ENCODE measurements at regions not wholly inside any gene's neighbourhood (a gene's known extent, or its start where the extent isn't known, plus 50 kb on each side); places are given as distances from the start of the nearest gene placed in this dataset.

GRCh38 chr11:70669871-70670675, 271.7 kb downstream of the CTTN start:
- FAIRE-seq, result peak; percentile 48
- DNase-seq (ENCODE audit: low spot score), result no peak

GRCh38 chr11:70670676-70671034, 272.3 kb downstream of the CTTN start:
- no peak for FAIRE-seq
- DNase-seq (ENCODE audit: low spot score), result no peak

- DNase-seq (ENCODE audit: low spot score), result no peak
- no peak for FAIRE-seq
Measured at GRCh38 chr11:70671083-70671482, 272.8 kb downstream of the CTTN start.

GRCh38 chr11:70671611-70672010, 273.3 kb downstream of the CTTN start:
- no peak for DNase-seq (ENCODE audit: low spot score)
- no peak for FAIRE-seq

- FAIRE-seq (no peak), DNase-seq (ENCODE audit: low spot score) (no peak)
Measured at GRCh38 chr11:70672991-70673653, 274.8 kb downstream of the CTTN start.

GRCh38 chr11:70674605-70675004, 276.3 kb downstream of the CTTN start:
- no peak for DNase-seq (ENCODE audit: low spot score)
- no peak for FAIRE-seq

GRCh38 chr11:70675697-70676374, 277.5 kb downstream of the CTTN start:
- no peak for DNase-seq (ENCODE audit: low spot score)
- FAIRE-seq, result peak; percentile 66

- no peak for DNase-seq (ENCODE audit: low spot score)
Measured at GRCh38 chr11:70677232-70677916, 279.0 kb downstream of the CTTN start.

GRCh38 chr11:70678931-70679900, 280.9 kb downstream of the CTTN start:
- FAIRE-seq, result no peak
- no peak for DNase-seq (ENCODE audit: low spot score)

More at GRCh38 chr11:70677232-70677916, 279.0 kb downstream of the CTTN start:
- FAIRE-seq, result no peak

- FAIRE-seq, result no peak
Measured at GRCh38 chr11:70680781-70681281, 282.5 kb downstream of the CTTN start.

GRCh38 chr11:70682056-70682455, 283.7 kb downstream of the CTTN start:
- no peak for DNase-seq (ENCODE audit: low spot score)
- no peak for FAIRE-seq

More at GRCh38 chr11:70680781-70681281, 282.5 kb downstream of the CTTN start:
- no peak for DNase-seq (ENCODE audit: low spot score)

- DNase-seq (ENCODE audit: low spot score), result no peak
- no peak for FAIRE-seq
Measured at GRCh38 chr11:70682760-70683159, 284.4 kb downstream of the CTTN start.

- DNase-seq (ENCODE audit: low spot score) (no peak), FAIRE-seq (no peak)
Measured at GRCh38 chr11:70687716-70688115, 289.4 kb downstream of the CTTN start.

GRCh38 chr11:70688142-70688541, 289.8 kb downstream of the CTTN start:
- DNase-seq (ENCODE audit: low spot score) (no peak), FAIRE-seq (no peak)

GRCh38 chr11:70689764-70690163, 291.4 kb downstream of the CTTN start:
- FAIRE-seq, result no peak

GRCh38 chr11:70692131-70692530, 293.8 kb downstream of the CTTN start:
- no peak for DNase-seq (ENCODE audit: low spot score)
- FAIRE-seq, result no peak

More at GRCh38 chr11:70689764-70690163, 291.4 kb downstream of the CTTN start:
- DNase-seq (ENCODE audit: low spot score), result no peak

- FAIRE-seq, result no peak
- no peak for DNase-seq (ENCODE audit: low spot score)
Measured at GRCh38 chr11:70694371-70694770, 296.0 kb downstream of the CTTN start.

GRCh38 chr11:70695086-70695960, 297.0 kb downstream of the CTTN start:
- DNase-seq (ENCODE audit: low spot score) (no peak), FAIRE-seq (no peak)

- FAIRE-seq, result no peak
Measured at GRCh38 chr11:70696076-70696475, 297.7 kb downstream of the CTTN start.

More at GRCh38 chr11:70696076-70696475, 297.7 kb downstream of the CTTN start:
- no peak for DNase-seq (ENCODE audit: low spot score)
